IPS-15b (cell line): ENCODE measurements at regions not wholly inside any gene's neighbourhood (a gene's known extent, or its start where the extent isn't known, plus 50 kb on each side); places are given as distances from the start of the nearest gene placed in this dataset.

Experiments used
- H3K27me3 ChIP-seq: one replicate; pipeline ENCODE4 v1.6.1; 2013; ENCODE audit warnings: low read length; ENCODE audit not compliant: control insufficient read depth, insufficient read depth
- H3K36me3 ChIP-seq: one replicate; pipeline ENCODE4 v1.6.1; 2013; ENCODE audit warnings: low read length; ENCODE audit not compliant: control insufficient read depth, insufficient read depth
- H3K4me1 ChIP-seq: one replicate; pipeline ENCODE4 v1.6.1; 2013; ENCODE audit warnings: mild to moderate bottlenecking, low read length; ENCODE audit not compliant: control insufficient read depth, insufficient read depth
- H3K4me3 ChIP-seq: one replicate; pipeline ENCODE4 v1.5.1; 2013; ENCODE audit warnings: low read depth, low read length
- H3K9ac ChIP-seq: one replicate; pipeline ENCODE4 v1.6.1; 2013; ENCODE audit warnings: low read depth, mild to moderate bottlenecking, low read length
- H3K9me3 ChIP-seq: one replicate; pipeline ENCODE4 v1.6.1; 2013; ENCODE audit warnings: mild to moderate bottlenecking, low read length; ENCODE audit not compliant: control insufficient read depth, insufficient read depth

- Histone ChIP-seq H3K9ac (no peak overlapping the region), H3K9me3 (no peaks in the 10 kb centered on the region), H3K4me3 (no peak overlapping the region), H3K36me3 (no peaks in the 10 kb centered on the region), H3K4me1 (no peaks in the 10 kb centered on the region), H3K27me3 (peaks cover 16% of the 10 kb centered on the region)
Measured at GRCh38 chr2:120546865-120547390, 188.7 kb upstream of the GLI2 start.

GRCh38 chr2:120547662-120548061 is 188.0 kb upstream of the GLI2 start:
- Histone ChIP-seq H3K4me3 (no peak overlapping the region), H3K9me3 (no peaks in the 10 kb centered on the region), H3K4me1 (no peaks in the 10 kb centered on the region), H3K36me3 (no peaks in the 10 kb centered on the region), H3K9ac (no peak overlapping the region), H3K27me3 (peaks cover 23% of the 10 kb centered on the region)

GRCh38 chr2:120548627-120549608 is 186.8 kb upstream of the GLI2 start:
- peaks cover 2% of the 10 kb centered on the region for H3K4me1 ChIP-seq
- no peaks in the 10 kb centered on the region for H3K9me3 ChIP-seq
- H3K36me3 ChIP-seq = no peaks in the 10 kb centered on the region
- H3K9ac ChIP-seq = no peak overlapping the region
- peaks cover 26% of the 10 kb centered on the region for H3K27me3 ChIP-seq
- H3K4me3 ChIP-seq = no peak overlapping the region

GRCh38 chr2:120549841-120550240 is 185.8 kb upstream of the GLI2 start:
- H3K27me3 ChIP-seq = peaks cover 34% of the 10 kb centered on the region
- H3K4me1 ChIP-seq = peaks cover 2% of the 10 kb centered on the region
- H3K9me3 ChIP-seq = no peaks in the 10 kb centered on the region
- no peak overlapping the region for H3K9ac ChIP-seq
- H3K36me3 ChIP-seq = no peaks in the 10 kb centered on the region
- H3K4me3 ChIP-seq = no peak overlapping the region

GRCh38 chr2:120550282-120550681 is 185.4 kb upstream of the GLI2 start:
- Histone ChIP-seq H3K9ac (no peak overlapping the region), H3K36me3 (no peaks in the 10 kb centered on the region), H3K4me1 (peaks cover 2% of the 10 kb centered on the region), H3K9me3 (no peaks in the 10 kb centered on the region), H3K27me3 (peaks cover 37% of the 10 kb centered on the region), H3K4me3 (no peak overlapping the region)

- H3K27me3 ChIP-seq = peaks cover 37% of the 10 kb centered on the region
Measured at GRCh38 chr2:120550893-120551446, 184.7 kb upstream of the GLI2 start.

GRCh38 chr2:120551522-120551921 is 184.1 kb upstream of the GLI2 start:
- Histone ChIP-seq H3K4me1 (peaks cover 2% of the 10 kb centered on the region), H3K4me3 (no peak overlapping the region), H3K9me3 (no peaks in the 10 kb centered on the region), H3K27me3 (peaks cover 37% of the 10 kb centered on the region), H3K9ac (no peak overlapping the region), H3K36me3 (no peaks in the 10 kb centered on the region)

More at GRCh38 chr2:120550893-120551446, 184.7 kb upstream of the GLI2 start:
- no peak overlapping the region for H3K9ac ChIP-seq
- H3K4me1 ChIP-seq = peaks cover 2% of the 10 kb centered on the region
- no peak overlapping the region for H3K4me3 ChIP-seq
- H3K9me3 ChIP-seq = no peaks in the 10 kb centered on the region
- H3K36me3 ChIP-seq = no peaks in the 10 kb centered on the region

GRCh38 chr2:120552079-120552478 is 183.6 kb upstream of the GLI2 start:
- Histone ChIP-seq H3K27me3 (peaks cover 37% of the 10 kb centered on the region), H3K36me3 (no peaks in the 10 kb centered on the region), H3K9me3 (no peaks in the 10 kb centered on the region), H3K4me3 (no peak overlapping the region), H3K4me1 (peaks cover 2% of the 10 kb centered on the region), H3K9ac (no peak overlapping the region)

- Histone ChIP-seq H3K9ac (no peak overlapping the region), H3K9me3 (no peaks in the 10 kb centered on the region), H3K27me3 (peaks cover 37% of the 10 kb centered on the region), H3K4me3 (peak overlapping the region; percentile 30), H3K4me1 (peaks cover 2% of the 10 kb centered on the region), H3K36me3 (no peaks in the 10 kb centered on the region)
Measured at GRCh38 chr2:120552800-120553481, 182.7 kb upstream of the GLI2 start.

- Histone ChIP-seq H3K4me3 (no peak overlapping the region), H3K9me3 (no peaks in the 10 kb centered on the region), H3K9ac (no peak overlapping the region), H3K36me3 (no peaks in the 10 kb centered on the region), H3K4me1 (peaks cover 2% of the 10 kb centered on the region), H3K27me3 (peaks cover 39% of the 10 kb centered on the region)
Measured at GRCh38 chr2:120554625-120555032, 181.0 kb upstream of the GLI2 start.

GRCh38 chr2:120555092-120555491 is 180.6 kb upstream of the GLI2 start:
- no peak overlapping the region for H3K9ac ChIP-seq
- peaks cover 37% of the 10 kb centered on the region for H3K27me3 ChIP-seq
- H3K9me3 ChIP-seq = no peaks in the 10 kb centered on the region
- H3K4me1 ChIP-seq = peaks cover 2% of the 10 kb centered on the region
- no peaks in the 10 kb centered on the region for H3K36me3 ChIP-seq
- no peak overlapping the region for H3K4me3 ChIP-seq
